ENCODE measurements at regions not wholly inside any gene's neighbourhood (a gene's known extent, or its start where the extent isn't known, plus 50 kb on each side); places are given as distances from the start of the nearest gene placed in this dataset.

- no peak for DNase-seq
These were observed 180.3 kb upstream of the TENM3 start for GRCh38 chr4:182062936-182063335.

- DNase-seq, result no peak
These were observed 179.6 kb upstream of the TENM3 start for GRCh38 chr4:182063651-182064050.

- no peak for DNase-seq
These were observed 177.9 kb upstream of the TENM3 start for GRCh38 chr4:182065255-182065654.

- no peak for DNase-seq
These were observed 177.2 kb upstream of the TENM3 start for GRCh38 chr4:182066037-182066436.

- DNase-seq, result no peak
These were observed 175.4 kb upstream of the TENM3 start for GRCh38 chr4:182067828-182068227.

GRCh38 chr4:182068920-182069319, 174.3 kb upstream of the TENM3 start:
- no peak for DNase-seq

- DNase-seq, result no peak
These were observed 169.9 kb upstream of the TENM3 start for GRCh38 chr4:182073278-182073677.

- no peak for DNase-seq
These were observed 169.1 kb upstream of the TENM3 start for GRCh38 chr4:182074139-182074538.

GRCh38 chr4:182074810-182075209, 168.4 kb upstream of the TENM3 start:
- DNase-seq, result no peak

GRCh38 chr4:182082910-182083309, 160.3 kb upstream of the TENM3 start:
- no peak for DNase-seq

GRCh38 chr4:182083671-182084410, 159.4 kb upstream of the TENM3 start:
- DNase-seq, result no peak

GRCh38 chr4:182085051-182085480, 158.1 kb upstream of the TENM3 start:
- no peak for DNase-seq

GRCh38 chr4:182089326-182089725, 153.9 kb upstream of the TENM3 start:
- no peak for DNase-seq

- DNase-seq, result no peak
These were observed 153.0 kb upstream of the TENM3 start for GRCh38 chr4:182090186-182090585.

GRCh38 chr4:182091128-182091527, 152.1 kb upstream of the TENM3 start:
- DNase-seq, result no peak

- no peak for DNase-seq
These were observed 149.8 kb upstream of the TENM3 start for GRCh38 chr4:182093431-182093831.

GRCh38 chr4:182093935-182094334, 149.3 kb upstream of the TENM3 start:
- no peak for DNase-seq

GRCh38 chr4:182101618-182102017, 141.6 kb upstream of the TENM3 start:
- DNase-seq, result no peak

GRCh38 chr4:182102576-182102975, 140.6 kb upstream of the TENM3 start:
- no peak for DNase-seq

GRCh38 chr4:182103614-182104319, 139.4 kb upstream of the TENM3 start:
- no peak for DNase-seq

- no peak for DNase-seq
These were observed 137.8 kb upstream of the TENM3 start for GRCh38 chr4:182105416-182105815.

- no peak for DNase-seq
These were observed 135.3 kb upstream of the TENM3 start for GRCh38 chr4:182107931-182108330.

- DNase-seq, result no peak
These were observed 131.6 kb upstream of the TENM3 start for GRCh38 chr4:182111586-182111985.

- no peak for DNase-seq
These were observed 129.4 kb upstream of the TENM3 start for GRCh38 chr4:182113779-182114178.

- no peak for DNase-seq
These were observed 118.8 kb upstream of the TENM3 start for GRCh38 chr4:182124359-182124758.

All from stimulated activated CD8-positive, alpha-beta memory T cell treated with anti-CD3 and anti-CD28 coated beads, Interleukin-4, amount 100 ng/mL, for 48 hours (primary cell).